Left colon (tissue), 2 donors: ENCODE measurements at regions not wholly inside any gene's neighbourhood (a gene's known extent, or its start where the extent isn't known, plus 50 kb on each side); places are given as distances from the start of the nearest gene placed in this dataset.
"Not testable (repeated sequence)": the region's sequence is repeated elsewhere in the genome, so short reads cannot be mapped to it uniquely, and the experiment has no call there.

Experiments used
- ATAC-seq: fragments of 200-7000 bp; cut with Tn5 transposase; one replicate; pipeline ENCODE4 v1.9.1; 2020; ENCODE audit warnings: mild to moderate bottlenecking, moderate library complexity
- DNase-seq, 2 donors: peaks; one replicate each; pipeline ENCODE4 v3.0.0-alpha.2; 2020
- intact Hi-C, 2 donors: fragments of 100-400 bp; cut with DNase I in 1 of 2; cut with micrococcal nuclease in 1 of 2; formaldehyde crosslinking; loops; one replicate each; pipeline versions ENCODE4 v1.11.2 to v1.14.0; 2022; cut with DNase I, micrococcal nuclease
- donor health status: DM: no; HTN: no; CAD: no.
- donor health status: DM: yes; HTN: yes; CAD: no.

GRCh38 chr9:135190789-135191577 is 103.5 kb downstream of the OLFM1 start:
- intact Hi-C loops: no loop called here
- ATAC-seq: no peak

GRCh38 chr9:135192686-135193085 is 105.2 kb downstream of the OLFM1 start:
- DNase-seq (no peak), ATAC-seq (no peak)
- intact Hi-C loops: no loop called here

More at GRCh38 chr9:135190789-135191577, 103.5 kb downstream of the OLFM1 start:
- no peak for DNase-seq

GRCh38 chr9:135195975-135196374 is 108.5 kb downstream of the OLFM1 start:
- ATAC-seq, DNase-seq, intact Hi-C loops: not testable (repeated sequence)

GRCh38 chr9:135196474-135196873 is 109.0 kb downstream of the OLFM1 start:
- ATAC-seq: no peak
- intact Hi-C loops: no loop called here
- DNase-seq: no peak

GRCh38 chr9:135198144-135198543 is 110.7 kb downstream of the OLFM1 start:
- ATAC-seq (no peak), DNase-seq (no peak)
- intact Hi-C loops: no loop called here

- ATAC-seq (no peak), DNase-seq (no peak)
- intact Hi-C loops: no loop called here
Observed at GRCh38 chr9:135198586-135199285, 111.3 kb downstream of the OLFM1 start.

GRCh38 chr9:135199489-135199888 is 112.0 kb downstream of the OLFM1 start:
- ATAC-seq (no peak), DNase-seq (no peak)
- intact Hi-C loops: no loop called here

GRCh38 chr9:135201711-135202110 is 114.2 kb downstream of the OLFM1 start:
- no peak for DNase-seq
- no peak for ATAC-seq
- intact Hi-C loops: no loop called here

GRCh38 chr9:135204177-135204576 is 116.7 kb downstream of the OLFM1 start:
- DNase-seq (no peak), ATAC-seq (no peak)
- intact Hi-C loops: no loop called here

GRCh38 chr9:135209136-135209535 is 121.7 kb downstream of the OLFM1 start:
- ATAC-seq: no peak
- DNase-seq: no peak

GRCh38 chr9:135209852-135210251 is 122.4 kb downstream of the OLFM1 start:
- intact Hi-C loops: no loop called here
- ATAC-seq (no peak), DNase-seq (no peak)

More at GRCh38 chr9:135209136-135209535, 121.7 kb downstream of the OLFM1 start:
- intact Hi-C loops: no loop called here

GRCh38 chr9:135210676-135211523 is 123.4 kb downstream of the OLFM1 start:
- ATAC-seq (no peak), DNase-seq (no peak)
- intact Hi-C loops: no loop called here

- DNase-seq (no peak), ATAC-seq (no peak)
- intact Hi-C loops: no loop called here
Observed at GRCh38 chr9:135211524-135211890, 124.0 kb downstream of the OLFM1 start.

GRCh38 chr9:135212961-135213360 is 125.5 kb downstream of the OLFM1 start:
- DNase-seq (no peak), ATAC-seq (no peak)
- intact Hi-C loops: no loop called here

GRCh38 chr9:135213566-135213965 is 126.1 kb downstream of the OLFM1 start:
- DNase-seq: no peak
- intact Hi-C loops: no loop called here
- no peak for ATAC-seq

GRCh38 chr9:135214054-135214640 is 126.7 kb downstream of the OLFM1 start:
- DNase-seq (no peak), ATAC-seq (no peak)
- intact Hi-C loops: no loop called here

- DNase-seq: no peak
- no peak for ATAC-seq
- intact Hi-C loops: no loop called here
Observed at GRCh38 chr9:135214706-135215105, 127.2 kb downstream of the OLFM1 start.

GRCh38 chr9:135215571-135216161 is 128.2 kb downstream of the OLFM1 start:
- intact Hi-C loops: no loop called here
- no peak for DNase-seq
- no peak for ATAC-seq

GRCh38 chr9:135216236-135216635 is 128.8 kb downstream of the OLFM1 start:
- ATAC-seq: no peak
- intact Hi-C loops: no loop called here
- DNase-seq: no peak
